Keratinocyte (primary cell): ENCODE measurements at regions not wholly inside any gene's neighbourhood (a gene's known extent, or its start where the extent isn't known, plus 50 kb on each side); places are given as distances from the start of the nearest gene placed in this dataset.

Experiments used
- EZH2 ChIP-seq: IDR thresholded peaks from one replicate; pipeline ENCODE4 v1.6.1; 2012; ENCODE audit warnings: inconsistent platforms, mild to moderate bottlenecking, low read length, moderate library complexity
- TF ChIP-seq, protein P1 (sequence below), 3 experiments: IDR thresholded peaks in 1 of 3; conservative IDR thresholded peaks in 1 of 3; optimal IDR thresholded peaks in 1 of 3; 2 replicates in 2 of 3; 3 replicates in 1 of 3; pipeline versions ENCODE3 to v1.5.1; 2011; ENCODE audit warnings: low read length in 3 of 3, mild to moderate bottlenecking in 3 of 3, moderate library complexity in 2 of 3, control low read depth in 1 of 3, inconsistent platforms in 1 of 3; ENCODE audit not compliant: insufficient read depth in 2 of 3; ENCODE audit errors: extremely low read depth in 1 of 3

DNA sequence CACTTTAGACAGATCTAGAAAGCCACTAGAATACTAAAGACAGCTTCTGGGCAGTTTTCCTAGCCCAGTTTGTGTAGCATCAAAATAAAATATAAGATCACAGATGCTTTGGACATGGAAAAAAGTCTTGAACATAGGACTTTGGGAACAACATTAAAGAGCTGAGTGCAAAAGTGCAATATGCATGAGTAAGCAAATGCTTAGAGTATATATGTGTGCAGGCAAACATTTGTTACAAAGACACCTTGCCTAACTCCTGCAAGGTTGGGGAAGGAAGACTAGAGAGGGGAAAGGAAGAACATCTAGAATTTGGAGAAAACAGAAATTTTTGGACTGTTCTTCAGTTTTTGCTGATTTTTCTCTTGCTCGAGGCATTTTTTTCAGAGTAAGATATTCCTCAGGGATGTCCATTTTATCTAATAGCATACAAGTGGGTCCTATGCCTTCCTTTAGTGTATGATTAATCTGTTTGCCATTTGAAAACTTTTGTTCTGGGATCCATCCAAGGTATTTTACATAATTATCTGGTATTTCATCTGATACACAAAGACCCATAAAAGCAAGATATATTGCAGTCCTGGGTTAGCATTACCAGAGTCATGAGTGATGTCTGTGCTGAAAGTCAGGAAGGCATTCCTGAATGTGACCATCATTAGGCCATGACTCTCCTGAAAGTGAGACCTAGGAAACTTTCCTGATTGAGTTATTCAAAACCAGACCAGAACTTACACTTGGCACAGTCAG is 142.0 kb upstream of the RGMB start:
- TF ChIP-seq EZH2: no peak
- TF ChIP-seq, protein P1, sequence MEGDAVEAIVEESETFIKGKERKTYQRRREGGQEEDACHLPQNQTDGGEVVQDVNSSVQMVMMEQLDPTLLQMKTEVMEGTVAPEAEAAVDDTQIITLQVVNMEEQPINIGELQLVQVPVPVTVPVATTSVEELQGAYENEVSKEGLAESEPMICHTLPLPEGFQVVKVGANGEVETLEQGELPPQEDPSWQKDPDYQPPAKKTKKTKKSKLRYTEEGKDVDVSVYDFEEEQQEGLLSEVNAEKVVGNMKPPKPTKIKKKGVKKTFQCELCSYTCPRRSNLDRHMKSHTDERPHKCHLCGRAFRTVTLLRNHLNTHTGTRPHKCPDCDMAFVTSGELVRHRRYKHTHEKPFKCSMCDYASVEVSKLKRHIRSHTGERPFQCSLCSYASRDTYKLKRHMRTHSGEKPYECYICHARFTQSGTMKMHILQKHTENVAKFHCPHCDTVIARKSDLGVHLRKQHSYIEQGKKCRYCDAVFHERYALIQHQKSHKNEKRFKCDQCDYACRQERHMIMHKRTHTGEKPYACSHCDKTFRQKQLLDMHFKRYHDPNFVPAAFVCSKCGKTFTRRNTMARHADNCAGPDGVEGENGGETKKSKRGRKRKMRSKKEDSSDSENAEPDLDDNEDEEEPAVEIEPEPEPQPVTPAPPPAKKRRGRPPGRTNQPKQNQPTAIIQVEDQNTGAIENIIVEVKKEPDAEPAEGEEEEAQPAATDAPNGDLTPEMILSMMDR (optimal IDR thresholded peaks at IDR 0.05 in 1 of 3, IDR thresholded peaks at IDR 0.05 in 1 of 3, conservative IDR thresholded peaks at IDR 0.05 in 1 of 3; ENCODE audit: extremely low read depth in 1 of 3, insufficient read depth in 2 of 3, low read length in 3 of 3): no peak
